GM23338 (cell line): ENCODE measurements at regions not wholly inside any gene's neighbourhood (a gene's known extent, or its start where the extent isn't known, plus 50 kb on each side); places are given as distances from the start of the nearest gene placed in this dataset.
A peak's percentile ranks its signal among the peaks of the same experiment; 100 is the strongest.

Experiments used
- ATAC-seq: fragments of 200-7000 bp; cut with Tn5 transposase; 3 replicates; pipeline ENCODE4 v1.9.1; 2020
- DNase-seq: peaks from one replicate; pipeline ENCODE4 v3.0.0-alpha.2; 2015; ENCODE audit warnings: low spot score
- H2AFZ ChIP-seq: fragments of 200-600 bp; sonication (generic); 2 replicates; pipeline ENCODE4 v1.8.0; 2016; ENCODE audit warnings: antibody characterized with exemption, mild to moderate bottlenecking, moderate library complexity
- H3F3A ChIP-seq: fragments of 200-600 bp; sonication (generic); replicated peaks from 2 replicates; pipeline ENCODE4 v1.8.0; 2017; ENCODE audit warnings: antibody characterized with exemption, mixed run types, low read depth
- H3K27ac ChIP-seq: fragments of 200-600 bp; sonication (generic); 2 replicates; pipeline ENCODE4 v1.6.1; 2016; ENCODE audit warnings: low read depth
- H3K27me3 ChIP-seq: fragments of 200-600 bp; sonication (generic); 2 replicates; pipeline ENCODE4 v1.8.0; 2016; ENCODE audit warnings: mild to moderate bottlenecking, mixed run types, moderate library complexity; ENCODE audit not compliant: insufficient read depth
- H3K36me3 ChIP-seq: fragments of 200-600 bp; sonication (generic); 2 replicates; pipeline ENCODE4 v1.8.0; 2016; ENCODE audit warnings: mild to moderate bottlenecking; ENCODE audit not compliant: insufficient read depth
- H3K4me1 ChIP-seq: fragments of 200-600 bp; sonication (generic); 2 replicates; pipeline ENCODE4 v1.8.0; 2016; ENCODE audit warnings: mild to moderate bottlenecking, moderate library complexity; ENCODE audit not compliant: insufficient read depth
- H3K4me2 ChIP-seq: fragments of 200-600 bp; sonication (generic); 2 replicates; pipeline ENCODE4 v1.7.1; 2017; ENCODE audit warnings: mixed run types
- H3K4me3 ChIP-seq: fragments of 200-600 bp; sonication (generic); 2 replicates; pipeline ENCODE4 v1.6.1; 2016; ENCODE audit warnings: mixed run types
- H3K79me2 ChIP-seq: fragments of 200-600 bp; sonication (generic); replicated peaks from 2 replicates; pipeline ENCODE4 v1.8.0; 2017; ENCODE audit warnings: mild to moderate bottlenecking; ENCODE audit not compliant: insufficient read depth
- H3K9me2 ChIP-seq: fragments of 200-600 bp; sonication (generic); 2 replicates; pipeline ENCODE4 v1.8.0; 2017; ENCODE audit not compliant: insufficient read depth
- H4K20me1 ChIP-seq: fragments of 200-600 bp; sonication (generic); replicated peaks from 2 replicates; pipeline ENCODE4 v1.8.0; 2017; ENCODE audit warnings: mild to moderate bottlenecking; ENCODE audit not compliant: insufficient read depth
- H3K27ac Mint-ChIP-seq: 2 replicates; pipeline ENCODE4 v1.8.0; 2020; ENCODE audit warnings: inconsistent platforms, mild to moderate bottlenecking, moderate library complexity, mixed read lengths
- H3K27me3 Mint-ChIP-seq: 3 replicates; pipeline ENCODE4 v1.8.0; 2022; ENCODE audit warnings: low read depth, mild to moderate bottlenecking, moderate library complexity, mixed read lengths, inconsistent platforms; ENCODE audit not compliant: insufficient read depth, poor library complexity
- H3K36me3 Mint-ChIP-seq: 3 replicates; pipeline ENCODE4 v1.8.0; 2021; ENCODE audit warnings: low read depth, mild to moderate bottlenecking, inconsistent platforms, moderate library complexity, mixed read lengths
- H3K4me1 Mint-ChIP-seq: 3 replicates; pipeline ENCODE4 v1.8.0; 2020; ENCODE audit warnings: mild to moderate bottlenecking, inconsistent platforms, mixed read lengths
- H3K4me3 Mint-ChIP-seq: 3 replicates; pipeline ENCODE4 v1.8.0; 2021; ENCODE audit warnings: moderate library complexity, mild to moderate bottlenecking, inconsistent platforms, mixed read lengths
- H3K9me3 Mint-ChIP-seq: 3 replicates; pipeline ENCODE4 v1.8.0; 2020; ENCODE audit warnings: moderate library complexity, mild to moderate bottlenecking, inconsistent platforms, mixed read lengths
- CTCF ChIP-seq, 2 experiments: fragments of 200-600 bp in 1 of 2; sonication (generic) in 1 of 2; conservative IDR thresholded peaks; 2 replicates each; pipeline versions ENCODE4 v1.5.1 to v1.6.1; 2016 to 2017; ENCODE audit warnings: antibody characterized with exemption in 2 of 2, low read depth in 2 of 2, mild to moderate bottlenecking in 2 of 2, moderate library complexity in 1 of 2
- ETS1 ChIP-seq: IDR thresholded peaks from 2 replicates; pipeline ENCODE4 v1.6.1; 2016; ENCODE audit warnings: antibody characterized with exemption
- EZH2phosphoT487 ChIP-seq: fragments of 200-600 bp; sonication (generic); IDR thresholded peaks from one replicate; pipeline ENCODE4 v1.8.1; 2018; ENCODE audit warnings: antibody characterized with exemption; ENCODE audit not compliant: unreplicated experiment
- JUNB ChIP-seq: IDR thresholded peaks from one replicate; pipeline ENCODE4 v1.6.1; 2016; ENCODE audit warnings: antibody characterized with exemption; ENCODE audit not compliant: unreplicated experiment
- POLR2AphosphoS5 ChIP-seq: IDR thresholded peaks from 2 replicates; pipeline ENCODE4 v1.6.1; 2016; ENCODE audit warnings: antibody characterized with exemption, low read depth
- REST ChIP-seq: IDR thresholded peaks from one replicate; pipeline ENCODE4 v1.6.1; 2018; ENCODE audit warnings: antibody characterized with exemption; ENCODE audit not compliant: unreplicated experiment
- STAT1 ChIP-seq: IDR thresholded peaks from one replicate; pipeline ENCODE4 v1.6.1; 2016; ENCODE audit warnings: antibody characterized with exemption; ENCODE audit not compliant: unreplicated experiment
- ZNF331 ChIP-seq: fragments of 250-450 bp; sonication (Bioruptor Pico); IDR thresholded peaks from 2 replicates; pipeline ENCODE4 v1.5.0; 2020; ENCODE audit warnings: low read depth, mild to moderate bottlenecking, moderate library complexity
- ZNF462 ChIP-seq: fragments of 250-450 bp; sonication (Bioruptor Pico); IDR thresholded peaks from 2 replicates; pipeline ENCODE4 v1.5.0; 2020; ENCODE audit warnings: mild to moderate bottlenecking, moderate library complexity

GRCh38 chr10:78549140-78549935 lies 515.7 kb downstream of the RPS24 start:
- Histone ChIP-seq H2AFZ (no peak overlapping the region), H3K36me3 (no peaks in the 10 kb centered on the region), H3K4me2 (no peak overlapping the region), H3K4me3 (no peak overlapping the region), H3K27ac (no peak overlapping the region), H3K27me3 (no peaks in the 10 kb centered on the region), H3K9me2 (peaks cover 8% of the 10 kb centered on the region; the same call in 1 of the 2 replicates), H4K20me1 (no peaks in the 10 kb centered on the region), H3K79me2 (no peaks in the 10 kb centered on the region), H3F3A (no peaks in the 10 kb centered on the region), H3K4me1 (peaks cover 28% of the 10 kb centered on the region)
- H3K4me1 Mint-ChIP-seq = peaks cover 22% of the 10 kb centered on the region
- no peaks in the 10 kb centered on the region for H3K36me3 Mint-ChIP-seq
- peaks cover 3% of the 10 kb centered on the region for H3K27me3 Mint-ChIP-seq
- DNase-seq = no peak
- ATAC-seq = no peak
- H3K4me3 Mint-ChIP-seq = no peak overlapping the region
- no peaks in the 10 kb centered on the region for H3K9me3 Mint-ChIP-seq
- TF ChIP-seq ETS1 = no peak
- TF ChIP-seq ZNF331 = no peak
- no peak for TF ChIP-seq REST
- no peak for TF ChIP-seq POLR2AphosphoS5
- no peak for TF ChIP-seq STAT1
- no peak overlapping the region for H3K27ac Mint-ChIP-seq

GRCh38 chr10:78550090-78550489 lies 516.4 kb downstream of the RPS24 start:
- Mint-ChIP-seq H3K4me3 (no peak overlapping the region), H3K4me1 (peaks cover 22% of the 10 kb centered on the region), H3K27ac (no peak overlapping the region), H3K36me3 (no peaks in the 10 kb centered on the region), H3K27me3 (peaks cover 3% of the 10 kb centered on the region), H3K9me3 (no peaks in the 10 kb centered on the region)
- H3F3A ChIP-seq = no peaks in the 10 kb centered on the region
- H4K20me1 ChIP-seq = no peaks in the 10 kb centered on the region
- peak overlapping the region; percentile 59; the same call in 1 of the 2 replicates for H3K4me2 ChIP-seq
- no peak overlapping the region for H2AFZ ChIP-seq
- peaks cover 8% of the 10 kb centered on the region; the same call in 1 of the 2 replicates for H3K9me2 ChIP-seq
- no peaks in the 10 kb centered on the region for H3K36me3 ChIP-seq
- no peaks in the 10 kb centered on the region for H3K27me3 ChIP-seq
- H3K4me3 ChIP-seq = no peak overlapping the region
- no peak overlapping the region for H3K27ac ChIP-seq
- no peak for ATAC-seq
- H3K4me1 ChIP-seq = peaks cover 28% of the 10 kb centered on the region
- H3K79me2 ChIP-seq = no peaks in the 10 kb centered on the region
- DNase-seq = no peak
- no peak for TF ChIP-seq ZNF462 (CRISPR knock-in tag)
- TF ChIP-seq CTCF (conservative IDR thresholded peaks at IDR 0.05; ENCODE audit: low read depth in 2 of 2) = no peak
- TF ChIP-seq EZH2phosphoT487 = no peak
- TF ChIP-seq JUNB = no peak
